OCI-LY3 (cell line): ENCODE measurements at regions not wholly inside any gene's neighbourhood (a gene's known extent, or its start where the extent isn't known, plus 50 kb on each side); places are given as distances from the start of the nearest gene placed in this dataset.

Experiments used
- CTCF ChIP-seq: fragments of 200-600, 300-600 bp; sonication (generic); IDR thresholded peaks from 2 replicates; pipeline ENCODE4 v1.5.1; 2014; ENCODE audit warnings: antibody characterized with exemption, low read length, low read depth
- EZH2phosphoT487 ChIP-seq: fragments of 200-600 bp; shearing (Covaris generic); IDR thresholded peaks from 2 replicates; pipeline ENCODE4 v1.6.1; 2018; ENCODE audit warnings: antibody characterized with exemption, mixed run types, low read depth

GRCh38 chr2:224219781-224220180, 180.7 kb upstream of the SERPINE2 start:
- no peak for TF ChIP-seq CTCF
- TF ChIP-seq EZH2phosphoT487: no peak
